Esophagus squamous epithelium (tissue), 4 donors: ENCODE measurements at regions not wholly inside any gene's neighbourhood (a gene's known extent, or its start where the extent isn't known, plus 50 kb on each side); places are given as distances from the start of the nearest gene placed in this dataset.

Experiments used
- CTCF ChIP-seq, 6 experiments: fragments of 450-650 bp in 4 of 6; fragments of 200-600 bp in 2 of 6; sonication (generic) in 2 of 6; IDR thresholded peaks; one replicate each; pipeline ENCODE4 v1.5.1; 2016 to 2019; ENCODE audit warnings: antibody characterized with exemption in 6 of 6, mild to moderate bottlenecking in 4 of 6, moderate library complexity in 4 of 6
- POLR2A ChIP-seq, 4 donors: fragments of 450-650 bp; IDR thresholded peaks; one replicate each; pipeline ENCODE4 v1.6.1; 2017; ENCODE audit warnings: antibody characterized with exemption in 4 of 4, mild to moderate bottlenecking in 4 of 4, moderate library complexity in 3 of 4

- no peak for TF ChIP-seq CTCF (IDR thresholded peaks at IDR 0.05)
- no peak for TF ChIP-seq POLR2A (IDR thresholded peaks at IDR 0.05)
These were observed 1793.0 kb downstream of the TP53TG3F start for GRCh38 chr16:35252356-35252936.
